Activated CD8-positive, alpha-beta T cell treated with anti-CD3 and anti-CD28 coated beads for 36 hours (primary cell): ENCODE measurements at regions not wholly inside any gene's neighbourhood (a gene's known extent, or its start where the extent isn't known, plus 50 kb on each side); places are given as distances from the start of the nearest gene placed in this dataset.
A peak's percentile ranks its signal among the peaks of the same experiment; 100 is the strongest.
"Not testable (repeated sequence)": the region's sequence is repeated elsewhere in the genome, so short reads cannot be mapped to it uniquely, and the experiment has no call there.

Experiments used
- ATAC-seq: fragments of 200-7000 bp; cut with Tn5 transposase; one replicate; pipeline ENCODE4 v1.10.0; 2021; ENCODE audit warnings: mild to moderate bottlenecking, moderate library complexity
- CTCF ChIA-PET: fragments of 350-600 bp; sonication (Branson Sonifier 250); formaldehyde crosslinking; loops from one replicate; lab custom pipeline; 2021; ENCODE audit warnings: antibody characterized with exemption; lab: Charles Lee
- POLR2A ChIA-PET: fragments of 350-600 bp; sonication (Branson Sonifier 250); formaldehyde crosslinking; loops from one replicate; lab custom pipeline; 2021; ENCODE audit warnings: antibody characterized with exemption; lab: Charles Lee
- DNase-seq: peaks from one replicate; pipeline ENCODE4 v3.0.0-alpha.2; 2020
- H3K27ac Mint-ChIP-seq: one replicate; pipeline ENCODE4 v1.8.0; 2021; ENCODE audit warnings: mild to moderate bottlenecking, mixed read lengths
- H3K27me3 Mint-ChIP-seq: one replicate; pipeline ENCODE4 v1.8.0; 2021; ENCODE audit warnings: mixed read lengths
- H3K36me3 Mint-ChIP-seq: one replicate; pipeline ENCODE4 v1.8.0; 2021; ENCODE audit warnings: low read depth, mixed read lengths
- H3K4me1 Mint-ChIP-seq: one replicate; pipeline ENCODE4 v1.8.0; 2021; ENCODE audit warnings: low read depth, mixed read lengths
- H3K4me3 Mint-ChIP-seq: one replicate; pipeline ENCODE4 v1.8.0; 2021; ENCODE audit warnings: mild to moderate bottlenecking, moderate library complexity, mixed read lengths
- H3K9me3 Mint-ChIP-seq: one replicate; pipeline ENCODE4 v1.8.0; 2021; ENCODE audit warnings: mixed read lengths
- intact Hi-C: fragments of 100-400 bp; cut with micrococcal nuclease; formaldehyde crosslinking; loops from one replicate; pipeline ENCODE4 v1.10.0; 2022
- TF ChIP-seq, protein P1 (sequence below): fragments of 200-600 bp; IDR thresholded peaks from one replicate; pipeline ENCODE4 v1.8.0; 2022; ENCODE audit warnings: antibody characterized with exemption, mild to moderate bottlenecking

DNA sequence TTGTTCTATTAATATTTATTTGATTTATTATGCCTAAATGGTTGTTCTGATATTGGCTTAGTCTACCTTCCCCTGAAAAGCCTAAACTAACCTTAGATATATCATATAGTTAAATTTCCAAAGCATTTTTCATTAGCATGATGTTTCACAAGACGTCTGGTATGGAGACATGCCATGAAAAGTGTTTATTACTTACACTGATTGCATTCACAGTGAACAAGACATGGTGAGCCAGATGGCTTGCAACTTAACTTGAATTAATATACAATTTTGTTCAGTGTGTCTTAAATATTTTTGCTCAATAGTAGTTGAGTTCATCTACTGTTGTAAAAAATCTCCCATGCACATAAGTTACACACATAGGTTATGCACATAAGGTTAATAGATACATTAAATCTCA is 758.4 kb downstream of the NSUN3 start:
- ATAC-seq, result no peak
- H3K27me3 Mint-ChIP-seq, result no peaks in the 10 kb centered on the region
- H3K27ac Mint-ChIP-seq, result no peak overlapping the region
- POLR2A ChIA-PET, result no interaction called here
- TF ChIP-seq, protein P1, sequence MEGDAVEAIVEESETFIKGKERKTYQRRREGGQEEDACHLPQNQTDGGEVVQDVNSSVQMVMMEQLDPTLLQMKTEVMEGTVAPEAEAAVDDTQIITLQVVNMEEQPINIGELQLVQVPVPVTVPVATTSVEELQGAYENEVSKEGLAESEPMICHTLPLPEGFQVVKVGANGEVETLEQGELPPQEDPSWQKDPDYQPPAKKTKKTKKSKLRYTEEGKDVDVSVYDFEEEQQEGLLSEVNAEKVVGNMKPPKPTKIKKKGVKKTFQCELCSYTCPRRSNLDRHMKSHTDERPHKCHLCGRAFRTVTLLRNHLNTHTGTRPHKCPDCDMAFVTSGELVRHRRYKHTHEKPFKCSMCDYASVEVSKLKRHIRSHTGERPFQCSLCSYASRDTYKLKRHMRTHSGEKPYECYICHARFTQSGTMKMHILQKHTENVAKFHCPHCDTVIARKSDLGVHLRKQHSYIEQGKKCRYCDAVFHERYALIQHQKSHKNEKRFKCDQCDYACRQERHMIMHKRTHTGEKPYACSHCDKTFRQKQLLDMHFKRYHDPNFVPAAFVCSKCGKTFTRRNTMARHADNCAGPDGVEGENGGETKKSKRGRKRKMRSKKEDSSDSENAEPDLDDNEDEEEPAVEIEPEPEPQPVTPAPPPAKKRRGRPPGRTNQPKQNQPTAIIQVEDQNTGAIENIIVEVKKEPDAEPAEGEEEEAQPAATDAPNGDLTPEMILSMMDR, result no peak
- no peaks in the 10 kb centered on the region for H3K36me3 Mint-ChIP-seq
- no peak overlapping the region for H3K4me3 Mint-ChIP-seq
- DNase-seq, result no peak
- CTCF ChIA-PET, result interaction anchor here (1.4 kb wide), 1 partner anchor 10 kb away, joined by 4 read pairs; no protein-coding TSS in a partner anchor
- peaks cover 12% of the 10 kb centered on the region for H3K9me3 Mint-ChIP-seq
- H3K4me1 Mint-ChIP-seq, result no peaks in the 10 kb centered on the region
- intact Hi-C loops, result no loop called here

DNA sequence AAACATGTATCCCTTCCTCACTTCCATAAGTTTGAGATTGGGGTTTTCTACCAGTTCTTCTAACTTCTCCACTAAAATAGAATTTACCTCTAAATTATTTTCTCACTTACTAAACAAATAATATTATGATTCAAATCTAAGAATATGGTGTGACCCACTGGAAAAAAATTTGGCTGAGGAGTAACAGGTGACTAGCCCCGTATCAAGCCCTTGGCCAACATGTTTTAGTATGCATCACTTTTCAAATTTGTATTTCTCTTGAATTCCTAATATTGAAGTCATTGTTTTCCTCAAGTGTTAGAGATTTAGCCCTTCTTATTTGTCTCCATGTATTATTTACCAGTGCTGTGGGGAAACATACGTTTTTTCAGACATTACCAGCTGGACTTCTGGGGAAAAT is 759.4 kb downstream of the NSUN3 start:
- TF ChIP-seq, protein P1, result no peak
- no peak overlapping the region for H3K4me3 Mint-ChIP-seq
- no peaks in the 10 kb centered on the region for H3K36me3 Mint-ChIP-seq
- no peaks in the 10 kb centered on the region for H3K27me3 Mint-ChIP-seq
- intact Hi-C loops, result no loop called here
- CTCF ChIA-PET, result interaction anchor here (0.7 kb wide), 1 partner anchor 245 kb away, joined by 3 read pairs; no protein-coding TSS in a partner anchor
- POLR2A ChIA-PET, result no interaction called here
- no peak for ATAC-seq
- H3K9me3 Mint-ChIP-seq, result peaks cover 13% of the 10 kb centered on the region
- H3K27ac Mint-ChIP-seq, result no peak overlapping the region
- no peaks in the 10 kb centered on the region for H3K4me1 Mint-ChIP-seq
- no peak for DNase-seq

DNA sequence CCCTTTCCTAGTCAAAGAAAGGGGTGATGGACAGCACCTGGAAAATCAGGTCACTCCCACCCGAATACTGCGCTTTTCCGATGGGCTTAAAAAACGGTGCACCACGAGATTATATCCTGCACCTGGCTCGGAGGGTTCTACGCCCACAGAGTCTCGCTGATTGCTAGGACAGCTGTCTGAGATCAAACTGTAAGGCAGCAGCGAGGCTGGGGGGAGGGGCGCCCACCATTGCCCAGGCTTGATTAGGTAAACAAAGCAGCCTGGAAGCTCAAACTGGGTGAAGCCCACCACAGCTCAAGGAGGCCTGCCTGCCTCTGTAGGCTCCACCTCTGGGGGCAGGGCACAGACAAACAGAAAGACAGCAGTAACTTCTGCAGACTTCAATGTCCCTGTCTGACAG is 783.4 kb downstream of the NSUN3 start:
- intact Hi-C loops, ATAC-seq, H3K4me1 Mint-ChIP-seq, H3K27me3 Mint-ChIP-seq, H3K9me3 Mint-ChIP-seq, DNase-seq, H3K36me3 Mint-ChIP-seq, POLR2A ChIA-PET, CTCF ChIA-PET, H3K27ac Mint-ChIP-seq, H3K4me3 Mint-ChIP-seq: not testable (repeated sequence)

DNA sequence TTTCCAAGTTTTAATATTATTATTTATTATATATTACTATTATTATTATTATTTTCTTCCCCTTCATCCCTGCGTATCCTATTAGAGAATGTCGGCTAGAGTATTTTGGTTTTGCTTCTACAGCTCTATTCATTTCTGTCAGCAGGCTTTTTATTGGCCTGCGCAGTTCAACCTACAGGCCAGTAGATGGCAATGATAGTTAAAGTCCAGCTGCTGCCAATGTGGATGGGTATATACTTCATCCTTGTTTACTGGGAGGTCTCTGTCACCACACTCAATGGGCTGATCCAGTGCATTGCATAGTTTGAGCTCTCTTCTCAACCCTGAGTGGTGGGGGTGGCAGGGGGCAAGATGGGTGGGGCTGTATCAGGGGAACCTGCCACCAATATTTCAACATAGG is 799.8 kb downstream of the NSUN3 start:
- Mint-ChIP-seq H3K4me3 (no peak overlapping the region), H3K27me3 (no peaks in the 10 kb centered on the region), H3K4me1 (no peaks in the 10 kb centered on the region), H3K9me3 (peaks cover 31% of the 10 kb centered on the region), H3K36me3 (no peaks in the 10 kb centered on the region), H3K27ac (no peak overlapping the region)
- intact Hi-C loops, result no loop called here
- ChIA-PET POLR2A (no interaction called here), CTCF (interaction anchor here (1.0 kb wide), 1 partner anchor 8 kb away, joined by 3 read pairs; no protein-coding TSS in a partner anchor)
- ATAC-seq (peak; percentile 51), DNase-seq (peak; percentile 1)
- TF ChIP-seq, protein P1, result no peak

DNA sequence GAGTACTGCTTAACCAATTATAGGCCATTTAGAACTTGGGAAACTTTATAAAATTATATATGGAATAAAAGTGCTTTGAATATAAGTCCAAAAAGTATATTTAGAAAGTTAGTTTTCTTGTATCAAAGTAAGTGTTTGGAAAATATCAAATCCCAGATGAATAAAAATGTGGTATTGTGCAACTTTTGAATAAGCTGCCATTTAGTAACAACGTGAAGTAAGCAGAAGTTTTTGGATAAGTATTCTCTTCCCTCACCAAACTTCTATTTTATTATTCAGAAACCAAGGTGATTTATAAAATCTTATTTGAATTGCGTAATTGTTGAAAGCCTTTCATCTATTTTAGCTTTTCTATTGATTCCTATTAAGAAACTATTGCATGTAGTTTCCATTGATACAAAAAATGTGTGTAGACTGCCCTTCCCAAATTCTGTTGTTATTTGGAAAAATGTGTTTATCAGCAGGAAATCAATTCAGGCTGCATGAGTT is 806.2 kb downstream of the NSUN3 start:
- no peaks in the 10 kb centered on the region for H3K4me1 Mint-ChIP-seq
- ChIA-PET POLR2A (no interaction called here), CTCF (no interaction called here)
- H3K4me3 Mint-ChIP-seq, result no peak overlapping the region
- intact Hi-C loops, result no loop called here
- no peak overlapping the region for H3K27ac Mint-ChIP-seq
- ATAC-seq, result no peak
- H3K27me3 Mint-ChIP-seq, result no peaks in the 10 kb centered on the region
- TF ChIP-seq, protein P1, result no peak
- peaks cover 7% of the 10 kb centered on the region for H3K9me3 Mint-ChIP-seq
- DNase-seq, result no peak
- H3K36me3 Mint-ChIP-seq, result no peaks in the 10 kb centered on the region
